IMR-90 (cell line): ENCODE measurements at regions not wholly inside any gene's neighbourhood (a gene's known extent, or its start where the extent isn't known, plus 50 kb on each side); places are given as distances from the start of the nearest gene placed in this dataset.

Experiments used
- MXI1 ChIP-seq: IDR thresholded peaks from 2 replicates; pipeline ENCODE4 v1.6.1; 2012; ENCODE audit warnings: low read depth, mild to moderate bottlenecking, low read length, moderate library complexity, borderline replicate concordance
- POLR2A ChIP-seq: IDR thresholded peaks from 2 replicates; pipeline ENCODE4 v1.6.1; 2012; ENCODE audit warnings: mild to moderate bottlenecking, low read depth, low read length

- TF ChIP-seq MXI1: no peak
- no peak for TF ChIP-seq POLR2A
Observed at GRCh38 chr9:119662329-119662728, 293.1 kb upstream of the BRINP1 start.
